A673 (cell line): ENCODE measurements at regions not wholly inside any gene's neighbourhood (a gene's known extent, or its start where the extent isn't known, plus 50 kb on each side); places are given as distances from the start of the nearest gene placed in this dataset.
"Not testable (repeated sequence)": the region's sequence is repeated elsewhere in the genome, so short reads cannot be mapped to it uniquely, and the experiment has no call there.

Experiments used
- BruUV-seq: library from RNA; stranded (reverse); fragments of 400-500 nt; replicated peaks from 2 replicates; lab custom pipeline; 2021; lab: Mats Ljungman, UMichigan
- CTCF ChIA-PET: fragments of 300-600 bp; sonication (Branson Sonifier 250); formaldehyde crosslinking; loops from one replicate; lab custom pipeline; 2022; ENCODE audit warnings: antibody characterized with exemption; lab: Charles Lee
- POLR2A ChIA-PET: fragments of 300-600 bp; sonication (Branson Sonifier 250); formaldehyde crosslinking; loops from one replicate; lab custom pipeline; 2022; ENCODE audit warnings: antibody characterized with exemption; ENCODE audit not compliant: low non-redundant PET; lab: Charles Lee
- DNase-seq: peaks from one replicate; pipeline ENCODE4 v3.0.0-alpha.2; 2015; ENCODE audit warnings: low spot score
- H3K27ac ChIP-seq: fragments of 200-600 bp; sonication (generic); 2 replicates; pipeline ENCODE4 v1.5.1; 2016; ENCODE audit warnings: mixed run types, low read depth, mild to moderate bottlenecking, mixed read lengths, antibody characterized with exemption, low read length; ENCODE audit not compliant: poor library complexity, severe bottlenecking
- H3K27me3 ChIP-seq: fragments of 200-600 bp; sonication (generic); replicated peaks from 2 replicates; pipeline ENCODE4 v1.6.1; 2017; ENCODE audit warnings: mixed run types, low read depth, mild to moderate bottlenecking, mixed read lengths, antibody characterized with exemption, low read length; ENCODE audit not compliant: insufficient read depth, poor library complexity
- H3K36me3 ChIP-seq: fragments of 200-600 bp; sonication (generic); 2 replicates; pipeline ENCODE4 v1.6.1; 2016; ENCODE audit warnings: mixed run types, mild to moderate bottlenecking, mixed read lengths, antibody characterized with exemption, low read length; ENCODE audit not compliant: insufficient read depth, poor library complexity, severe bottlenecking
- H3K4me1 ChIP-seq: fragments of 200-600 bp; sonication (generic); 2 replicates; pipeline ENCODE4 v1.6.1; 2017; ENCODE audit warnings: mixed run types, mild to moderate bottlenecking, mixed read lengths, antibody characterized with exemption, low read length; ENCODE audit not compliant: insufficient read depth, poor library complexity, severe bottlenecking
- H3K4me3 ChIP-seq: fragments of 200-600 bp; sonication (generic); 2 replicates; pipeline ENCODE4 v1.5.1; 2016; ENCODE audit warnings: low read depth, mixed run types, mild to moderate bottlenecking, mixed read lengths, low read length; ENCODE audit not compliant: poor library complexity, severe bottlenecking
- H3K9me3 ChIP-seq: fragments of 200-600 bp; sonication (generic); 2 replicates; pipeline ENCODE4 v1.6.1; 2016; ENCODE audit warnings: mixed run types, low read depth, mild to moderate bottlenecking, mixed read lengths, antibody characterized with exemption, low read length; ENCODE audit not compliant: poor library complexity, severe bottlenecking
- CTCF ChIP-seq: fragments of 300-800, 200-600 bp; sonication (generic); conservative IDR thresholded peaks from 2 replicates; pipeline ENCODE4 v1.5.1; 2017; ENCODE audit warnings: low read depth, mild to moderate bottlenecking, antibody characterized with exemption, low read length, moderate library complexity, mixed read lengths
- EZH2 ChIP-seq: fragments of 200-600 bp; sonication (generic); IDR thresholded peaks from 2 replicates; pipeline ENCODE4 v1.6.1; 2017; ENCODE audit warnings: borderline replicate concordance, low read depth, mild to moderate bottlenecking, mixed read lengths, antibody characterized with exemption, low read length; ENCODE audit not compliant: poor library complexity, severe bottlenecking
- intact Hi-C: fragments of 100-400 bp; cut with micrococcal nuclease; formaldehyde crosslinking; loops from one replicate; pipeline ENCODE4 v1.10.0; 2022; ENCODE audit not compliant: unreplicated experiment

- TF ChIP-seq CTCF (peak; percentile 77), EZH2 (no peak)
- no peaks in the 10 kb centered on the region for H3K4me1 ChIP-seq
- DNase-seq, result peak; percentile 61
- no peaks in the 10 kb centered on the region for H3K36me3 ChIP-seq
- H3K27me3 ChIP-seq, result no peaks in the 10 kb centered on the region
- no peaks in the 10 kb centered on the region for H3K9me3 ChIP-seq
- CTCF ChIA-PET, result no interaction called here
- no TSS peak for BruUV-seq
- H3K27ac ChIP-seq, result no peak overlapping the region
- POLR2A ChIA-PET, result no interaction called here
- H3K4me3 ChIP-seq, result no peak overlapping the region
- intact Hi-C loops, result loop anchor here (2.0 to 10.0 kb wide), 3 partner anchors 224 to 686 kb away; no protein-coding TSS in a partner anchor
These were observed 66.4 kb upstream of the BTG3 start for GRCh38 chr21:17679002-17679600.

DNA sequence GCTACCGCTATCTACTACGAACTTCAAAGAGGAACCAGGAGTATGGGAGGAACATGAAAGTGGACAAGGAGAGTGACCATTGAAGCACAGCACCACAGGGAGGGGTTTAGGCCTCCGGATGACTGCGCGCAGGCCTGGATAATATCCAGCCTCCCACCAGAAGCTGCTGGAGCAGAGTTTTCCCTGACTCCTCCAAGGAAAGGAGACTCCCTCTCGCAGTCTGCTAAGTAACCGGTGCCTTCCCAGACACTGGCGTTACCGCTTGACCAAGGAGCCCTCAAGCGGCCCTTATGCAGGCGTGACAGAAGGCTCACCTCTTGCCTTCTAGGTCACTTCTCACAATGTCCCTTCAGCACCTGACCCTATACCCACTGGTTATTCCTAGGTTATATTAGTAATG lies 64.2 kb upstream of the BTG3 start:
- H3K4me3 ChIP-seq, H3K4me1 ChIP-seq, H3K36me3 ChIP-seq, CTCF ChIA-PET, H3K27ac ChIP-seq, POLR2A ChIA-PET, H3K9me3 ChIP-seq, BruUV-seq, H3K27me3 ChIP-seq, DNase-seq: not testable (repeated sequence)
- intact Hi-C loops, result loop anchor here (10.0 kb wide), 1 partner anchor 688 kb away; no protein-coding TSS in a partner anchor

DNA sequence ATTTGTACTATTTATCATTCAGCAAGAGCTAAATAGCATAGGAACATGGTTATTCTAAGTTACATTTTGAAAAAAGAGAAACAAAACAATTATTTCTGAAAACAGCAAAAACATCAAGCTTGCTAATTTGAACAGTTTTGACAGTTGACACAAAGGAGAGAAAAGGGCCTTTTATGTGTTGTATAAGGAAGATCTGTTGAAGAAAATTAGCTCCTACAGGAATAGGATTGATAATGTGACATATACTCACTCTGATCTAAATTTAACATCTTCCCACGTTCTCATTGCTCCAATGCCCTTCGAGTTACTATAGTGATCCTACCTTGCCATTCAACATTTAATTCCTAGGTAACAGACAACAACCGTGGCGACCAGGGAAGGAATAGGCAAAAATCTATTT lies 61.4 kb upstream of the BTG3 start:
- POLR2A ChIA-PET, result no interaction called here
- Histone ChIP-seq H3K36me3 (no peaks in the 10 kb centered on the region), H3K9me3 (no peaks in the 10 kb centered on the region), H3K4me3 (no peak overlapping the region), H3K27me3 (no peaks in the 10 kb centered on the region), H3K4me1 (no peaks in the 10 kb centered on the region), H3K27ac (no peak overlapping the region)
- TF ChIP-seq EZH2, result no peak
- TF ChIP-seq CTCF, result no peak
- intact Hi-C loops, result loop anchor here (10.0 kb wide), 1 partner anchor 691 kb away; no protein-coding TSS in a partner anchor
- no peak for DNase-seq
- BruUV-seq, result no TSS peak
- CTCF ChIA-PET, result no interaction called here
